SK-N-SH (cell line): ENCODE measurements at regions not wholly inside any gene's neighbourhood (a gene's known extent, or its start where the extent isn't known, plus 50 kb on each side); places are given as distances from the start of the nearest gene placed in this dataset.

Source experiments
- TAF1 ChIP-seq: IDR thresholded peaks from 2 replicates; pipeline ENCODE4 v1.6.1; 2012; ENCODE audit warnings: low read depth, mild to moderate bottlenecking, low read length, moderate library complexity, borderline replicate concordance
- TF ChIP-seq, protein P1 (sequence below): IDR thresholded peaks from 2 replicates; pipeline ENCODE4 v1.4.0; 2012; ENCODE audit warnings: low read depth

DNA sequence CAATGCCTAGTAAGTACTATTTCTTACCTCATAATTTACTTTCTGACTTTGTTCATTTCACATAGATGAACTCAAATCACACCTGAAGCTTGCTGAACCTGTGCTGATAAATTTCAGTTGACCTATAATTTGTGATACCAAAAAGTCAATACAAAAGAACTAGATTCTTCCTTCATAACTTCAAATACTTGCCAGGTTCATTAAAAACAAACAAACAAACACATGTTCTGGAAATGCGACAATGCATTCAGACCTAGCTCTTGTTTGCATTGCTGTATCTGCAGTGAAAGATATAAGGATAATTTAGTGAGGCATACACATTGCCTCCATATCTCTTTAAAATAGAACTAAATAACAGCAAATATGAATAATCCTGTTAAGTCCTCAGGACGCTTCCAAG, 221.3 kb downstream of the GXYLT1 start:
- TF ChIP-seq, protein P1, sequence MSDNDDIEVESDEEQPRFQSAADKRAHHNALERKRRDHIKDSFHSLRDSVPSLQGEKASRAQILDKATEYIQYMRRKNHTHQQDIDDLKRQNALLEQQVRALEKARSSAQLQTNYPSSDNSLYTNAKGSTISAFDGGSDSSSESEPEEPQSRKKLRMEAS = no peak
- TF ChIP-seq TAF1 = no peak
